ENCODE measurements at regions not wholly inside any gene's neighbourhood (a gene's known extent, or its start where the extent isn't known, plus 50 kb on each side); places are given as distances from the start of the nearest gene placed in this dataset.

GRCh38 chr6:40244699-40245098 is 310.4 kb upstream of the MOCS1 start:
- H3K36me3 ChIP-seq, result no peaks in the 10 kb centered on the region
- no peak overlapping the region for H3K4me3 ChIP-seq
- no peak overlapping the region for H3K27ac ChIP-seq
- no peak for TF ChIP-seq CTCF (IDR thresholded peaks at IDR 0.05)
- peaks cover 0 to 12% of the 10 kb centered on the region in 2 donors for H3K9me3 ChIP-seq
- H3K27me3 ChIP-seq, result no peaks in the 10 kb centered on the region
- DNase-seq (ENCODE audit: low spot score), result no peak
- no peaks in the 10 kb centered on the region for H3K4me1 ChIP-seq

DNA sequence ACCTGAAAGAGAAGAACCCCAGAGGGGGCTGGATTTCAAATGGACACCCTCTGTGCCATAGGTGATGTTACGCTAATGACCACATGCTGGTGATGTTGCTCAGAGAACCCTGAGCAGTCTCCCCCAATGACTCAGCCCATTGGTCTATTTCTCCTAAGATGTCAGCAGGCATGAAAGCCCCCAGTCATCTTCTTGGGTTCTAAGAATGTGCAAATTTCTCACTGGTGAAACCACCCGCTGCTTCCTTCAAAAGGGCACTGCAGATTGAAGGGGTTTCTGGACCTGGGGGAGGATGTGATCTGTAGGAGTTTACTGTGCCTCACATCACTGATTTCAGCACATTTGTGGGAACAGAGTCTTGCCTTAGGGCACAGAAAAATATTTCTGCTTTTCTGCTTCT is 298.4 kb upstream of the MOCS1 start:
- Histone ChIP-seq H3K9me3 (peaks cover 0 to 9% of the 10 kb centered on the region in 2 donors), H3K4me3 (no peak overlapping the region), H3K27me3 (no peaks in the 10 kb centered on the region), H3K36me3 (no peaks in the 10 kb centered on the region), H3K27ac (no peak overlapping the region), H3K4me1 (no peaks in the 10 kb centered on the region)
- no peak for TF ChIP-seq CTCF (IDR thresholded peaks at IDR 0.05)
- DNase-seq (ENCODE audit: low spot score), result no peak

GRCh38 chr6:40227735-40228134 is 293.5 kb upstream of the MOCS1 start:
- no peak for TF ChIP-seq CTCF (IDR thresholded peaks at IDR 0.05)
- no peak overlapping the region for H3K27ac ChIP-seq
- H3K4me3 ChIP-seq, result no peak overlapping the region
- H3K9me3 ChIP-seq, result no peaks in the 10 kb centered on the region
- no peaks in the 10 kb centered on the region for H3K4me1 ChIP-seq
- no peaks in the 10 kb centered on the region for H3K27me3 ChIP-seq
- no peak for DNase-seq (ENCODE audit: low spot score)
- no peaks in the 10 kb centered on the region for H3K36me3 ChIP-seq

GRCh38 chr6:40222354-40222753 is 288.1 kb upstream of the MOCS1 start:
- no peak for DNase-seq (ENCODE audit: low spot score)
- H3K27ac ChIP-seq, result no peak overlapping the region
- no peak overlapping the region for H3K4me3 ChIP-seq
- H3K36me3 ChIP-seq, result no peaks in the 10 kb centered on the region
- no peaks in the 10 kb centered on the region for H3K27me3 ChIP-seq
- no peaks in the 10 kb centered on the region for H3K9me3 ChIP-seq
- no peaks in the 10 kb centered on the region for H3K4me1 ChIP-seq
- TF ChIP-seq CTCF (IDR thresholded peaks at IDR 0.05), result no peak

GRCh38 chr6:40219799-40220198 is 285.5 kb upstream of the MOCS1 start:
- H3K27ac ChIP-seq, result no peak overlapping the region
- DNase-seq (ENCODE audit: low spot score), result no peak
- H3K4me3 ChIP-seq, result no peak overlapping the region
- no peak for TF ChIP-seq CTCF (IDR thresholded peaks at IDR 0.05)
- H3K36me3 ChIP-seq, result no peaks in the 10 kb centered on the region
- H3K4me1 ChIP-seq, result no peaks in the 10 kb centered on the region
- no peaks in the 10 kb centered on the region for H3K27me3 ChIP-seq
- H3K9me3 ChIP-seq, result no peaks in the 10 kb centered on the region

DNA sequence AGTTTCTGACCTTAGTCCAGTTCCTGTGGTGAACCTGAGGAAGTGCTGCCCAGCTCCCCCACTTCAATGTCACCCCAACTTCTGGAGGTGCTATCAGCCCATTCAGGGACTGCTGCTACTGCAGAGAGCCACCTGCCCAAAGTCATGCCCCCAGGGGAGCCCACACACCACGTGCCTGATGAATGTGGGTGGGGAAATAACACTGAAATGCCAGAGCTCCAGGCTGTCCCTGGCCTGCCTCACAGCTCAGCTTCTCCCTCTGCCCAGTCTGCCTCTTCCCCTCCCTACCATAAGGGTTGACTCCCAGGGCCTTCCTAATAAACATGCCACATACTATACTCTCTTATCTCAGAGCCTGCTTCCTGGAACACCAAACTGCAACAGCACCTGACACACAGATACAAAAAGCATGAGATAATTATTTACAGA is 276.4 kb upstream of the MOCS1 start:
- no peaks in the 10 kb centered on the region for H3K27me3 ChIP-seq
- no peak for TF ChIP-seq CTCF (IDR thresholded peaks at IDR 0.05)
- no peak for DNase-seq (ENCODE audit: low spot score)
- no peaks in the 10 kb centered on the region for H3K4me1 ChIP-seq
- H3K36me3 ChIP-seq, result no peaks in the 10 kb centered on the region
- no peak overlapping the region for H3K4me3 ChIP-seq
- H3K9me3 ChIP-seq, result peaks cover 0 to under 1% of the 10 kb centered on the region in 2 donors
- H3K27ac ChIP-seq, result no peak overlapping the region

Measured in right atrium auricular region (tissue), 2 donors.